GM12875 (cell line): ENCODE measurements at regions not wholly inside any gene's neighbourhood (a gene's known extent, or its start where the extent isn't known, plus 50 kb on each side); places are given as distances from the start of the nearest gene placed in this dataset.
"Not testable (repeated sequence)": the region's sequence is repeated elsewhere in the genome, so short reads cannot be mapped to it uniquely, and the experiment has no call there.

Source experiments
- H3K4me3 ChIP-seq: one replicate; pipeline ENCODE4 v1.5.1; 2011; ENCODE audit warnings: low read depth, low read length, control low read depth
- CTCF ChIP-seq: IDR thresholded peaks from 2 replicates; pipeline ENCODE4 v1.5.1; 2011; ENCODE audit warnings: low read depth, mild to moderate bottlenecking, control low read depth, inconsistent platforms, low read length, moderate library complexity, borderline replicate concordance; ENCODE audit not compliant: insufficient read depth

- no peak overlapping the region for H3K4me3 ChIP-seq
- no peak for TF ChIP-seq CTCF
These were observed 69.9 kb upstream of the GRIN2A start for GRCh38 chr16:10252155-10252554.

GRCh38 chr16:10253409-10253808 lies 71.2 kb upstream of the GRIN2A start:
- TF ChIP-seq CTCF: no peak

GRCh38 chr16:10255728-10256127 lies 73.5 kb upstream of the GRIN2A start:
- H3K4me3 ChIP-seq: no peak overlapping the region
- TF ChIP-seq CTCF: no peak

More at GRCh38 chr16:10253409-10253808, 71.2 kb upstream of the GRIN2A start:
- no peak overlapping the region for H3K4me3 ChIP-seq

- no peak overlapping the region for H3K4me3 ChIP-seq
- TF ChIP-seq CTCF: peak; percentile 88
These were observed 74.8 kb upstream of the GRIN2A start for GRCh38 chr16:10256784-10257641.

- not testable (repeated sequence) for H3K4me3 ChIP-seq
These were observed 75.5 kb upstream of the GRIN2A start for GRCh38 chr16:10257642-10258251.

- H3K4me3 ChIP-seq: not testable (repeated sequence)
These were observed 76.8 kb upstream of the GRIN2A start for GRCh38 chr16:10258930-10259603.

- H3K4me3 ChIP-seq: no peak overlapping the region
- TF ChIP-seq CTCF: no peak
These were observed 78.8 kb upstream of the GRIN2A start for GRCh38 chr16:10261077-10261476.

GRCh38 chr16:10261526-10261925 lies 79.3 kb upstream of the GRIN2A start:
- H3K4me3 ChIP-seq: not testable (repeated sequence)
